D721Med (cell line): ENCODE measurements at regions not wholly inside any gene's neighbourhood (a gene's known extent, or its start where the extent isn't known, plus 50 kb on each side); places are given as distances from the start of the nearest gene placed in this dataset.

Experiments
- DNase-seq: peaks from one replicate; pipeline ENCODE4 v3.0.0; 2011; ENCODE audit warnings: low spot score; ENCODE audit not compliant: insufficient read length
- FAIRE-seq: peaks from 2 replicates; lab custom pipeline; 2011; peaks lifted over from hg19 to GRCh38; lab: Jason Lieb, UNC
- CTCF ChIP-seq: IDR thresholded peaks from 2 replicates; pipeline ENCODE4 v1.5.1; 2012; ENCODE audit warnings: mild to moderate bottlenecking, control low read depth; ENCODE audit not compliant: insufficient read depth; ENCODE audit errors: missing control alignments

DNA sequence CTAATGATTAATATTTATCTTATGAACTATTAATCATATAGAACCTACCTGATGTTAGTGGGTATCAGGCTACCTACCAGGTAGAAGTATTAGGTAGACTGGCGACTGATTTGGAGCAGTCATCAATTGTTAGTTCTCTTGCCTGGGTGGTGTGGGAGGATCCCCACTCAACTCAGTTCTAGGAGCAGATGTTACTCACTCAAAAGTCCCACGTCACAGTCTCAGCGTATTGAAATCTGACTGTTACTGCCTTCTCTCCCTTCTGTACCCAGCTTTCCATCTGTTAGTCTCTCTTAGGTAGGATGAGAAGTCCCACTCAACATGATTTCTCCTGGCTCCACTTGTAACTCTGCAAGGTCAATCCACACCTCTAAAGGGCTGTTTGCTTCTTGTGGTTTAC lies 102.7 kb downstream of the OLFM4 start:
- TF ChIP-seq CTCF, result no peak
- DNase-seq (no peak), FAIRE-seq (no peak)

- TF ChIP-seq CTCF, result no peak
- FAIRE-seq, result no peak
Measured at GRCh38 chr13:53135301-53135700, 106.7 kb downstream of the OLFM4 start.

DNA sequence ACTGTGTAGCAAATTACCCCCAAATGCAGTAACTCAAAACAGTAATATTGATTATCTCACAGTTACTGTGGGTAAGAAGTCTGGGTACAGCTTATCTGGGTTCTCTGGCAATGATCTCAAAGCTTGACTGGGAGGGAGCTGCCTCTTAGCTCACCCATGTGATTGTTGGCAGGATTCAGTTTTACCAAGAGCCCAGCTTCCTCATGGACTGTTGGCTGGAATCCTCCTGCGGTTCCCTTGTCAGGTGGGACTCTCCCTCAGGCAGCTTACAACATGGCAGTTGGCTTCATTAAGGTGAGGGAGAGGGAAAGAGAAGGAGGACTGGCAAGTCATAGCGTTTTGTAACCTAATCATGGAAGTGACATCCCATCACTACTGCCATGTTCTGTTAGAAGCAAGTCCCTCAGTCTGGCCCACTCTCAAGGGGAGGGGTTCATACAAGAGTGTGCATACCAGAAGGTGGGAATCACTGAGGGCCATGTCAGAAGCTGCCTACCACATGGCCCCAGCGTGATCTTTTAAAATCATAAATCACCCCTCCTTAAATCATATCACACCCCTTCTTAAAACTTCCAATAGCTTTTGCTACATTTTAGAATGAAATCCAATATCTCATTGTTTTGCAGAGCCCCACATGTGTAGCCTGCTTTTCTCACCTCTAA lies 108.1 kb downstream of the OLFM4 start:
- no peak for DNase-seq
- no peak for TF ChIP-seq CTCF
- FAIRE-seq, result no peak

More at GRCh38 chr13:53135301-53135700, 106.7 kb downstream of the OLFM4 start:
- no peak for DNase-seq

DNA sequence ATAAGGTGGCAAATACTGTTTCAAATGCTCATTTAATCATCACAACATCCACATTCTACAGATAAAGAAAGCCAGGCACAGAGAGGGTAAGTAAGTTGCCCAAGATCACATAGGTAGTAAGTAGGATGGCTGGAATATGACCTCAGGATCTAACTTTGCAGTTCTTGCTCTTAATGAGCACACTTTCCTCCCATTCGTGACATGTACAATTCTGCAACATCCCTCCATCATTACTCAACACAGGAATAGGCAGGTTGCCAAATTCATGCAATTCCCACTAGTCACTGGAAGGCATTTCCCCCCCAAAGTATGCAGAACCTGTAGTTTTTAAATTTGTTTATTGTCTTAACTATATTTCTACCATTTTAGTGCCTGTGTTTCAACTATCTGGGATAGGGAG lies 109.2 kb downstream of the OLFM4 start:
- no peak for FAIRE-seq
- no peak for DNase-seq
- TF ChIP-seq CTCF, result no peak

DNA sequence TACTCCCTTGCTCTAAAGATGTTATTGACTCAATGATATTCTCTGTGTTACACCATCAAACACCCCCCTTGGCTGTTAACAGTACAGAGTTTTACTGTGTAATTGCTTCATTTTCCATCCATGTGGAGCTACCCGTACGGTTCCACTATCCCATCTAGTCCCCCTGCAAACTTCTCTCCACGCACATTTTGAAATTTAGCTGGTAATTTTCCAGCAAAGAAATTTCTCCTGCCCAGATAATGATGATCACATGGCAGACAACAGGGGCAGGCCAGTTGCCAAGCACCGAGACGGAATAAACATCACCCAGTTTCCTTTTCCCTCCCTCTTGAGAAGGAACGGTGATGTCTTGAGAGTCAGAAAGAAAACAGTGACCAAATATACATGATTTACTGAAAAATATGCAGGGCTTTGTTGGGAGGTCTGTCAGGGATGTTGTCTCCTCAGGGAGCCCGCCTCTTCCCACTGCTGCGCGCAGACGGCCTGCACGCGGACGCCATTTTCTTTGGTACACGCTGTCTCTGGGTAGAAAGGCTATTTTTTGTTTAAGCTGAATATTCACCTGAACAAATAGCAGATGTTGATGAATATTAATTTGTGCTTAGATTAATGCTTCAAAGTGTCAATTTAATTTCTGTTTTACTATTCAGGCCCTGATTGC lies 109.9 kb downstream of the OLFM4 start:
- DNase-seq, result no peak
- FAIRE-seq, result no peak
- no peak for TF ChIP-seq CTCF

DNA sequence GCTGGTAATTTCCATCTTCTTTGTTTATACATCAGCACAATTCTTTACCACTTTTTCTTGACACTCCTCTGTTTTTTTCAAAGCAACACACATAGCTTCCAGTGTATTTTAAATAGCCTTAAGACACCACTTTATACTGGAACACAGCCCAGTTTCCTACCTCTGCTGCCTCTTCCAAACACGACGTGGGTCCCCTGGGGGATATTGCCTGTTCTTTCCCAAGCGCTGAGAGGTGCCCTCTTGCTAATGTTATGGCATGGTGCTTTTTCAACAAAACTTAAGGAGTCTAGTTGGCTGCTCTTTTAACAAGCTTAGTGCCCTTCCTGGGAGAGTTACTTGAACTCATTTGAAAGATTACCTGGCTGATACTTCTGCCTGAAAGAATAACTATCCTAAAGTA lies 112.7 kb downstream of the OLFM4 start:
- FAIRE-seq (no peak), DNase-seq (no peak)
- no peak for TF ChIP-seq CTCF

DNA sequence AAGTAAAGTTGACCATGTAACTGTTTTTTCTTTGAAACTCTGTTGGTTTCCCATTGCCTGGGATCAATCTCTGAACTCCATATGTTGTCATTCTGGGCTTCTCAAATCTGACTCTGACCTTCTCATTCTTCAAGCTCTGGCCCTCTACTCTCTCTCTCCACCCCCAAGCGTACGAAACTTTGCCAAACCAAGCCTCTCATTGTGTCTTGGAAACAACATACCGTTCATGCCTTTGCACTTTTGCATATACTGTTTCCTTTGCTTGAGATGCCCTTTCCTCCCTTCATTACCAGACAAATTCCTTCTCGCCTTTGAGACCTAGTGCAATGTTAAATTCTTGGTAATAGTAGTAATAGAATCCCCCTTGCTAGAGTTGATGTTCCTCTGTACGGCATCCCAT lies 113.7 kb downstream of the OLFM4 start:
- no peak for TF ChIP-seq CTCF
- DNase-seq (no peak), FAIRE-seq (no peak)
